Neural cell (in vitro differentiated cells): ENCODE measurements at regions not wholly inside any gene's neighbourhood (a gene's known extent, or its start where the extent isn't known, plus 50 kb on each side); places are given as distances from the start of the nearest gene placed in this dataset.

Experiments
- EP300 ChIP-seq: fragments of 450-650 bp; conservative IDR thresholded peaks from 2 replicates; pipeline ENCODE4 v1.6.1; 2014; ENCODE audit warnings: antibody characterized with exemption, mild to moderate bottlenecking, moderate library complexity; ENCODE audit not compliant: poor library complexity, severe bottlenecking
- EZH2 ChIP-seq: fragments of 200-600, 300-800 bp; shearing (Covaris generic), sonication (generic); IDR thresholded peaks from 2 replicates; pipeline ENCODE4 v1.6.1; 2014; ENCODE audit warnings: antibody characterized with exemption, low read length, borderline replicate concordance, mild to moderate bottlenecking; ENCODE audit not compliant: insufficient read depth, poor library complexity, severe bottlenecking
- MXI1 ChIP-seq: fragments of 450-650 bp; conservative IDR thresholded peaks from 2 replicates; pipeline ENCODE4 v1.6.1; 2014; ENCODE audit warnings: antibody characterized with exemption, mild to moderate bottlenecking; ENCODE audit not compliant: poor library complexity, severe bottlenecking
- POLR2AphosphoS5 ChIP-seq: IDR thresholded peaks from 2 replicates; pipeline ENCODE4 v1.6.1; 2012
- SMC3 ChIP-seq: fragments of 450-650 bp; conservative IDR thresholded peaks from 2 replicates; pipeline ENCODE4 v1.6.1; 2014; ENCODE audit warnings: antibody characterized with exemption, mild to moderate bottlenecking, moderate library complexity; ENCODE audit not compliant: poor library complexity
- TAF1 ChIP-seq: IDR thresholded peaks from 2 replicates; pipeline ENCODE4 v1.6.1; 2012; ENCODE audit warnings: low read depth
- TF ChIP-seq, protein P1 (sequence below): IDR thresholded peaks from 2 replicates; pipeline ENCODE4 v1.6.1; 2012; ENCODE audit warnings: borderline replicate concordance
- TF ChIP-seq, protein P2 (sequence below): fragments of 450-650 bp; IDR thresholded peaks from 2 replicates; pipeline ENCODE4 v1.5.1; 2014; ENCODE audit warnings: antibody characterized with exemption, mild to moderate bottlenecking, moderate library complexity; ENCODE audit not compliant: poor library complexity, severe bottlenecking

DNA sequence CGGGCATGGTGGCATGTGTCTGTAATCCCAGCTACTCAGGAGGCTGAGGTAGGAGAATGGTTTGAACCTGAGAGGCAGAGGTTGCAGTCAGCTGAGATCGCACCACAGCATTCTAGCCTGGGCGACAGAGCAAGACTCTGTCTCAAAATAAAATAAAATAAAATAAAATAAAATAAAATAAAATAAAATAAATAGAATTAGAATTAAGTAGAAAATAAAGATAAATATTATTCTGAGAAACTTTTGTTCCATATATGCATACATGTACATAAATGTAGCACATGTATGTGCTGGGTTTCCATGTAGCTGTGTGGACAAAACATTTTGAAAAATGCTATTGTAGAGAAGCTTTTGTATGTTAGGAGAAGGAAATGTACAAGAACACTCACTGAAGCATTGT lies 129.4 kb upstream of the VLDLR start:
- TF ChIP-seq EZH2 (no peak), TAF1 (no peak), EP300 (no peak), POLR2AphosphoS5 (no peak), SMC3 (no peak), MXI1 (no peak)
- TF ChIP-seq, protein P1, sequence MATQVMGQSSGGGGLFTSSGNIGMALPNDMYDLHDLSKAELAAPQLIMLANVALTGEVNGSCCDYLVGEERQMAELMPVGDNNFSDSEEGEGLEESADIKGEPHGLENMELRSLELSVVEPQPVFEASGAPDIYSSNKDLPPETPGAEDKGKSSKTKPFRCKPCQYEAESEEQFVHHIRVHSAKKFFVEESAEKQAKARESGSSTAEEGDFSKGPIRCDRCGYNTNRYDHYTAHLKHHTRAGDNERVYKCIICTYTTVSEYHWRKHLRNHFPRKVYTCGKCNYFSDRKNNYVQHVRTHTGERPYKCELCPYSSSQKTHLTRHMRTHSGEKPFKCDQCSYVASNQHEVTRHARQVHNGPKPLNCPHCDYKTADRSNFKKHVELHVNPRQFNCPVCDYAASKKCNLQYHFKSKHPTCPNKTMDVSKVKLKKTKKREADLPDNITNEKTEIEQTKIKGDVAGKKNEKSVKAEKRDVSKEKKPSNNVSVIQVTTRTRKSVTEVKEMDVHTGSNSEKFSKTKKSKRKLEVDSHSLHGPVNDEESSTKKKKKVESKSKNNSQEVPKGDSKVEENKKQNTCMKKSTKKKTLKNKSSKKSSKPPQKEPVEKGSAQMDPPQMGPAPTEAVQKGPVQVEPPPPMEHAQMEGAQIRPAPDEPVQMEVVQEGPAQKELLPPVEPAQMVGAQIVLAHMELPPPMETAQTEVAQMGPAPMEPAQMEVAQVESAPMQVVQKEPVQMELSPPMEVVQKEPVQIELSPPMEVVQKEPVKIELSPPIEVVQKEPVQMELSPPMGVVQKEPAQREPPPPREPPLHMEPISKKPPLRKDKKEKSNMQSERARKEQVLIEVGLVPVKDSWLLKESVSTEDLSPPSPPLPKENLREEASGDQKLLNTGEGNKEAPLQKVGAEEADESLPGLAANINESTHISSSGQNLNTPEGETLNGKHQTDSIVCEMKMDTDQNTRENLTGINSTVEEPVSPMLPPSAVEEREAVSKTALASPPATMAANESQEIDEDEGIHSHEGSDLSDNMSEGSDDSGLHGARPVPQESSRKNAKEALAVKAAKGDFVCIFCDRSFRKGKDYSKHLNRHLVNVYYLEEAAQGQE: no peak
- TF ChIP-seq, protein P2, sequence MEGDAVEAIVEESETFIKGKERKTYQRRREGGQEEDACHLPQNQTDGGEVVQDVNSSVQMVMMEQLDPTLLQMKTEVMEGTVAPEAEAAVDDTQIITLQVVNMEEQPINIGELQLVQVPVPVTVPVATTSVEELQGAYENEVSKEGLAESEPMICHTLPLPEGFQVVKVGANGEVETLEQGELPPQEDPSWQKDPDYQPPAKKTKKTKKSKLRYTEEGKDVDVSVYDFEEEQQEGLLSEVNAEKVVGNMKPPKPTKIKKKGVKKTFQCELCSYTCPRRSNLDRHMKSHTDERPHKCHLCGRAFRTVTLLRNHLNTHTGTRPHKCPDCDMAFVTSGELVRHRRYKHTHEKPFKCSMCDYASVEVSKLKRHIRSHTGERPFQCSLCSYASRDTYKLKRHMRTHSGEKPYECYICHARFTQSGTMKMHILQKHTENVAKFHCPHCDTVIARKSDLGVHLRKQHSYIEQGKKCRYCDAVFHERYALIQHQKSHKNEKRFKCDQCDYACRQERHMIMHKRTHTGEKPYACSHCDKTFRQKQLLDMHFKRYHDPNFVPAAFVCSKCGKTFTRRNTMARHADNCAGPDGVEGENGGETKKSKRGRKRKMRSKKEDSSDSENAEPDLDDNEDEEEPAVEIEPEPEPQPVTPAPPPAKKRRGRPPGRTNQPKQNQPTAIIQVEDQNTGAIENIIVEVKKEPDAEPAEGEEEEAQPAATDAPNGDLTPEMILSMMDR: no peak
